ENCODE measurements at regions not wholly inside any gene's neighbourhood (a gene's known extent, or its start where the extent isn't known, plus 50 kb on each side); places are given as distances from the start of the nearest gene placed in this dataset.
"Not testable (repeated sequence)": the region's sequence is repeated elsewhere in the genome, so short reads cannot be mapped to it uniquely, and the experiment has no call there.

DNA sequence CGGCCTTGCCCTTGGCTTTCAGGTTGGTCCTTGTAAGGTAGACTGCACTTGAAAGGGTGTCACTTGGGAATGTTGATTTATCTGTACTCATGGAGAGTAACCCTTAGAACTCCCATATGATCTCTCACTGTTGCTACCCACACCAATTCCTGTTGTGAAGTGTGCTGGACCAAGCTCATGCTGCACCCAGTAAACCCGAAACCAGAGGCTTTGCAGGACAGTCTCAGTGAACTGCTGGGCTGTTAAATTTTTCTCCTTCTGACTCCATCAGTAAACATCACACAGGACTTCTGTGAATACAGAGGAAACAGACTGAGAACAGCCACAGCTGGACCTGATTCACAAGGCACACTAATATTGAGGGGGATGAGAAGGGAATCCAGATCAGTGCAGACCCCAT is 783.0 kb downstream of the TMEM121 start:
- Histone ChIP-seq H3K27ac (no peak overlapping the region), H3K4me3 (ENCODE audit: low read depth, low read length) (no peak overlapping the region), H3K36me3 (no peaks in the 10 kb centered on the region), H3K9me3 (ENCODE audit: severe bottlenecking) (peaks cover 5% of the 10 kb centered on the region), H3K27me3 (ENCODE audit: insufficient read depth, low read depth, severe bottlenecking) (peaks cover 5% of the 10 kb centered on the region)
- DNase-seq: no peak
- TF ChIP-seq, protein P1, sequence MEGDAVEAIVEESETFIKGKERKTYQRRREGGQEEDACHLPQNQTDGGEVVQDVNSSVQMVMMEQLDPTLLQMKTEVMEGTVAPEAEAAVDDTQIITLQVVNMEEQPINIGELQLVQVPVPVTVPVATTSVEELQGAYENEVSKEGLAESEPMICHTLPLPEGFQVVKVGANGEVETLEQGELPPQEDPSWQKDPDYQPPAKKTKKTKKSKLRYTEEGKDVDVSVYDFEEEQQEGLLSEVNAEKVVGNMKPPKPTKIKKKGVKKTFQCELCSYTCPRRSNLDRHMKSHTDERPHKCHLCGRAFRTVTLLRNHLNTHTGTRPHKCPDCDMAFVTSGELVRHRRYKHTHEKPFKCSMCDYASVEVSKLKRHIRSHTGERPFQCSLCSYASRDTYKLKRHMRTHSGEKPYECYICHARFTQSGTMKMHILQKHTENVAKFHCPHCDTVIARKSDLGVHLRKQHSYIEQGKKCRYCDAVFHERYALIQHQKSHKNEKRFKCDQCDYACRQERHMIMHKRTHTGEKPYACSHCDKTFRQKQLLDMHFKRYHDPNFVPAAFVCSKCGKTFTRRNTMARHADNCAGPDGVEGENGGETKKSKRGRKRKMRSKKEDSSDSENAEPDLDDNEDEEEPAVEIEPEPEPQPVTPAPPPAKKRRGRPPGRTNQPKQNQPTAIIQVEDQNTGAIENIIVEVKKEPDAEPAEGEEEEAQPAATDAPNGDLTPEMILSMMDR (IDR thresholded peaks at IDR 0.05; ENCODE audit: low read depth, low read length): no peak

- H3K27me3 ChIP-seq (ENCODE audit: insufficient read depth, low read depth, severe bottlenecking): peaks cover 5% of the 10 kb centered on the region
- TF ChIP-seq, protein P1 (IDR thresholded peaks at IDR 0.05; ENCODE audit: low read depth, low read length): no peak
- no peaks in the 10 kb centered on the region for H3K36me3 ChIP-seq
- H3K9me3 ChIP-seq (ENCODE audit: severe bottlenecking): no peaks in the 10 kb centered on the region
- no peak for DNase-seq
- no peak overlapping the region for H3K4me3 ChIP-seq (ENCODE audit: low read depth, low read length)
- no peak overlapping the region for H3K27ac ChIP-seq
These were observed 789.1 kb downstream of the TMEM121 start for GRCh38 chr14:106315436-106315835.

DNA sequence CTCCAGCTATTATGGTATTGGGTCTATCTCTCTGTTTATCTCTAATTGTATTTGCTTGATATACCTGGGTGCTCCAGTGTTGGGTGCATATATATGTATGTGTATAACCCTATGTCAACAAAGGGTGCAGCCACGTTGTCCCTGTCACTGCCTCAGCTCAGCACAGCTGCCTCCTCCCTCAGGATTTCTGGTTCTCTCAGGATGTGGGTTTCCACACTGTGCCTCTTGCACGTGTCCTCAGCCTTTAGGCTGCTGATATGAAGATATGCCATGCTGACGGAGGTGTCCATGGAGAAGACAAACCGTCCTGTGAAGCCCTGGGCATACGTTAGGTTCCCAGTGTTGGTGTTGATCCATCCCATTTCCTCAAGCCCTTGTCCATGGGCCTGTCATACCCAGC is 791.2 kb downstream of the TMEM121 start:
- peaks cover 14% of the 10 kb centered on the region for H3K27me3 ChIP-seq (ENCODE audit: insufficient read depth, low read depth, severe bottlenecking)
- TF ChIP-seq, protein P1 (IDR thresholded peaks at IDR 0.05; ENCODE audit: low read depth, low read length): no peak
- no peaks in the 10 kb centered on the region for H3K36me3 ChIP-seq
- H3K27ac ChIP-seq: no peak overlapping the region
- no peaks in the 10 kb centered on the region for H3K9me3 ChIP-seq (ENCODE audit: severe bottlenecking)
- no peak for DNase-seq
- no peak overlapping the region for H3K4me3 ChIP-seq (ENCODE audit: low read depth, low read length)

DNA sequence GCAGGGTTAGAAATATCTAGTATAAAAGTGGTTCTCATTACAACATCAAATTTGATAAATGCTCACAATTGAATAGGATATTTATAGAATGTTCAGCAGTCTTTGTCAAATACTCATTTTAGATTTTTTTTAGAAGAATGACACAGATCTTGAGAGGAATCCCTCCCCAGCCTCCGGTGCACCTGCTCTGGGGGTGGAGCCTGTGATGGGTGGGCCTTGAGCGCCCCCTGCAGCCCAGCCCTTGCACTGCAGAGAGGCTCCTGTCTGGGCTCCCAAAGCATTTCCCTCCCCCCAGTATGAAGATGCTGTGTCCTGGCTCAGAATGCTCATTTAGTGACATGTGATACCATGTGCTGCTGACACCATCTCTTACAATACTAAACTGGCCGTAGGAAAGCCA is 792.3 kb downstream of the TMEM121 start:
- Histone ChIP-seq H3K9me3 (ENCODE audit: severe bottlenecking) (no peaks in the 10 kb centered on the region), H3K27ac (no peak overlapping the region), H3K4me3 (ENCODE audit: low read depth, low read length) (no peak overlapping the region), H3K36me3 (no peaks in the 10 kb centered on the region), H3K27me3 (ENCODE audit: insufficient read depth, low read depth, severe bottlenecking) (peaks cover 17% of the 10 kb centered on the region)
- DNase-seq: no peak
- TF ChIP-seq, protein P1 (IDR thresholded peaks at IDR 0.05; ENCODE audit: low read depth, low read length): peak; percentile 47; the same call in 1 of the 2 replicates

GRCh38 chr14:106323970-106324369 is 797.6 kb downstream of the TMEM121 start:
- H3K27me3 ChIP-seq (ENCODE audit: insufficient read depth, low read depth, severe bottlenecking): peaks cover 19% of the 10 kb centered on the region
- H3K9me3 ChIP-seq (ENCODE audit: severe bottlenecking); H3K36me3 ChIP-seq; H3K27ac ChIP-seq; H3K4me3 ChIP-seq (ENCODE audit: low read depth, low read length): not testable (repeated sequence)
- TF ChIP-seq, protein P1 (IDR thresholded peaks at IDR 0.05; ENCODE audit: low read depth, low read length): 0 out of 2 replicates have a peak, but pooled peaks have one; percentile 6
- DNase-seq: peak; percentile 11

- H3K27me3 ChIP-seq (ENCODE audit: insufficient read depth, low read depth, severe bottlenecking): peaks cover 9% of the 10 kb centered on the region
- no peaks in the 10 kb centered on the region for H3K9me3 ChIP-seq (ENCODE audit: severe bottlenecking)
- no peak overlapping the region for H3K4me3 ChIP-seq (ENCODE audit: low read depth, low read length)
- DNase-seq: no peak
- H3K27ac ChIP-seq: no peak overlapping the region
- no peaks in the 10 kb centered on the region for H3K36me3 ChIP-seq
- TF ChIP-seq, protein P1 (IDR thresholded peaks at IDR 0.05; ENCODE audit: low read depth, low read length): no peak
These were observed 800.9 kb downstream of the TMEM121 start for GRCh38 chr14:106327234-106327633.

- H3K36me3 ChIP-seq; DNase-seq; H3K27me3 ChIP-seq (ENCODE audit: insufficient read depth, low read depth, severe bottlenecking); H3K4me3 ChIP-seq (ENCODE audit: low read depth, low read length); H3K27ac ChIP-seq; H3K9me3 ChIP-seq (ENCODE audit: severe bottlenecking): not testable (repeated sequence)
These were observed 801.4 kb downstream of the TMEM121 start for GRCh38 chr14:106327702-106328353.

DNA sequence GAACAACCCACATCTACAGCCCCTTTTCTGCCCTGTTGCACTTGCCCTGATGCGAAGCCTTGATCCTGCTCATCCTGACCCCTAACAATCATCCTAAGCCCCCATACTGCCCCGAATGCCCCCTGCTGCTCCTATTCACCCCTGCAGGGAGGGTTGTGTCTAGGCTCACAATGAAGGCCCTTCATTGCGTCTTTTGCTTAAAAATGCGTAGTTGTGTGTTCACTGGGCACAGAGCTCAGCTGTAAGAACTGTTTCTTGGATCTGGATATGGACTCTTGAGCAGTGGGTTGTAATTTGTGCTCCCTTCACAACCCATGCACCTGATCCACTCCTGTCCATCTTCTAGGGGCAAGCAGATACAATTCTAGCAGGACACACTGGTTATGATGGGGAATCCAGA is 802.9 kb downstream of the TMEM121 start:
- H3K36me3 ChIP-seq; H3K4me3 ChIP-seq (ENCODE audit: low read depth, low read length); DNase-seq; H3K27ac ChIP-seq; H3K9me3 ChIP-seq (ENCODE audit: severe bottlenecking); H3K27me3 ChIP-seq (ENCODE audit: insufficient read depth, low read depth, severe bottlenecking): not testable (repeated sequence)
